HL-60 (cell line): ENCODE measurements at regions not wholly inside any gene's neighbourhood (a gene's known extent, or its start where the extent isn't known, plus 50 kb on each side); places are given as distances from the start of the nearest gene placed in this dataset.

Experiments used
- GABPA ChIP-seq: IDR thresholded peaks from 2 replicates; pipeline ENCODE4 v1.6.1; 2012; ENCODE audit warnings: low read depth
- POLR2AphosphoS5 ChIP-seq: IDR thresholded peaks from 2 replicates; pipeline ENCODE4 v1.6.1; 2012; ENCODE audit warnings: low read depth
- REST ChIP-seq: IDR thresholded peaks from 2 replicates; pipeline ENCODE4 v1.6.1; 2012; ENCODE audit warnings: low read depth; ENCODE audit not compliant: insufficient replicate concordance
- SPI1 ChIP-seq: IDR thresholded peaks from 2 replicates; pipeline ENCODE4 v1.6.1; 2012; ENCODE audit warnings: low read depth, mild to moderate bottlenecking, borderline replicate concordance
- TF ChIP-seq, protein P1 (sequence below): IDR thresholded peaks from one replicate; pipeline ENCODE4 v1.5.1; 2011; ENCODE audit warnings: low read length, control low read depth, inconsistent platforms; ENCODE audit not compliant: insufficient read depth

DNA sequence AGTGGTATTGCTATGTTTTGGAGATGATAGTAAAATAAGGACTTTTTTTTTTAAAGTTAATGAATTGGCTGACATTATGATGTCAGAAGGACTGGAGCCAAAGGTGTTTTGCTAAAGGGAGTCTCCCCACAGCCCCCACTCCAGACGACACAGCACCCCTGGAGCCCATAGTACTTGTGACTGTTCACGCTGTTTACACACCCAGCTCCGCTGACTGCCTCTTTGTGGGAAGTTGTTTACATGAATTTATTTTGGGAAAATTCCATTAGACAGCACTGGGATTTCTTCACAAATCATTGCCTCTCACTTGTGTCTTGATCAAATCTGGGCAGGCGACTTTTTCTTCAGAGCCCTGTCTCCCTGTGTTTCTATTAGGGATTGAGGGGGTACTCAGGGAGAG, 108.6 kb downstream of the C17orf67 start:
- TF ChIP-seq GABPA: no peak
- TF ChIP-seq, protein P1, sequence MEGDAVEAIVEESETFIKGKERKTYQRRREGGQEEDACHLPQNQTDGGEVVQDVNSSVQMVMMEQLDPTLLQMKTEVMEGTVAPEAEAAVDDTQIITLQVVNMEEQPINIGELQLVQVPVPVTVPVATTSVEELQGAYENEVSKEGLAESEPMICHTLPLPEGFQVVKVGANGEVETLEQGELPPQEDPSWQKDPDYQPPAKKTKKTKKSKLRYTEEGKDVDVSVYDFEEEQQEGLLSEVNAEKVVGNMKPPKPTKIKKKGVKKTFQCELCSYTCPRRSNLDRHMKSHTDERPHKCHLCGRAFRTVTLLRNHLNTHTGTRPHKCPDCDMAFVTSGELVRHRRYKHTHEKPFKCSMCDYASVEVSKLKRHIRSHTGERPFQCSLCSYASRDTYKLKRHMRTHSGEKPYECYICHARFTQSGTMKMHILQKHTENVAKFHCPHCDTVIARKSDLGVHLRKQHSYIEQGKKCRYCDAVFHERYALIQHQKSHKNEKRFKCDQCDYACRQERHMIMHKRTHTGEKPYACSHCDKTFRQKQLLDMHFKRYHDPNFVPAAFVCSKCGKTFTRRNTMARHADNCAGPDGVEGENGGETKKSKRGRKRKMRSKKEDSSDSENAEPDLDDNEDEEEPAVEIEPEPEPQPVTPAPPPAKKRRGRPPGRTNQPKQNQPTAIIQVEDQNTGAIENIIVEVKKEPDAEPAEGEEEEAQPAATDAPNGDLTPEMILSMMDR: no peak
- no peak for TF ChIP-seq POLR2AphosphoS5
- no peak for TF ChIP-seq SPI1
- no peak for TF ChIP-seq REST
